ENCODE measurements at regions not wholly inside any gene's neighbourhood (a gene's known extent, or its start where the extent isn't known, plus 50 kb on each side); places are given as distances from the start of the nearest gene placed in this dataset.

GRCh38 chr5:74953937-74954720 is 87.9 kb upstream of the FAM169A start:
- no peak for DNase-seq

- no peak for DNase-seq
These were observed 87.4 kb upstream of the FAM169A start for GRCh38 chr5:74953554-74953936.

GRCh38 chr5:74952406-74952805 is 86.2 kb upstream of the FAM169A start:
- no peak for DNase-seq

- no peak for DNase-seq
These were observed 85.7 kb upstream of the FAM169A start for GRCh38 chr5:74951865-74952264.

- no peak for DNase-seq
These were observed 84.8 kb upstream of the FAM169A start for GRCh38 chr5:74950836-74951515.

- DNase-seq, result no peak
These were observed 83.8 kb upstream of the FAM169A start for GRCh38 chr5:74949976-74950375.

- DNase-seq, result no peak
These were observed 81.9 kb upstream of the FAM169A start for GRCh38 chr5:74948031-74948546.

GRCh38 chr5:74946471-74946870 is 80.3 kb upstream of the FAM169A start:
- DNase-seq, result no peak

GRCh38 chr5:74945561-74946165 is 79.5 kb upstream of the FAM169A start:
- DNase-seq, result no peak

GRCh38 chr5:74943905-74944304 is 77.7 kb upstream of the FAM169A start:
- no peak for DNase-seq

- no peak for DNase-seq
These were observed 76.6 kb upstream of the FAM169A start for GRCh38 chr5:74942622-74943286.

GRCh38 chr5:74940782-74941353 is 74.7 kb upstream of the FAM169A start:
- no peak for DNase-seq

- DNase-seq, result no peak
These were observed 72.2 kb upstream of the FAM169A start for GRCh38 chr5:74938250-74938933.

- no peak for DNase-seq
These were observed 69.5 kb upstream of the FAM169A start for GRCh38 chr5:74935752-74936091.

- DNase-seq, result no peak
These were observed 69.0 kb upstream of the FAM169A start for GRCh38 chr5:74934949-74935751.

GRCh38 chr5:74927336-74927735 is 61.1 kb upstream of the FAM169A start:
- DNase-seq, result no peak

GRCh38 chr5:74919487-74919886 is 53.3 kb upstream of the FAM169A start:
- peak; percentile 46 for DNase-seq

GRCh38 chr5:74919041-74919440 is 52.9 kb upstream of the FAM169A start:
- no peak for DNase-seq

- DNase-seq, result no peak
These were observed 52.1 kb upstream of the FAM169A start for GRCh38 chr5:74918232-74918669.

GRCh38 chr5:74916831-74917710 is 50.9 kb upstream of the FAM169A start:
- no peak for DNase-seq
